ENCODE measurements at regions not wholly inside any gene's neighbourhood (a gene's known extent, or its start where the extent isn't known, plus 50 kb on each side); places are given as distances from the start of the nearest gene placed in this dataset.

DNA sequence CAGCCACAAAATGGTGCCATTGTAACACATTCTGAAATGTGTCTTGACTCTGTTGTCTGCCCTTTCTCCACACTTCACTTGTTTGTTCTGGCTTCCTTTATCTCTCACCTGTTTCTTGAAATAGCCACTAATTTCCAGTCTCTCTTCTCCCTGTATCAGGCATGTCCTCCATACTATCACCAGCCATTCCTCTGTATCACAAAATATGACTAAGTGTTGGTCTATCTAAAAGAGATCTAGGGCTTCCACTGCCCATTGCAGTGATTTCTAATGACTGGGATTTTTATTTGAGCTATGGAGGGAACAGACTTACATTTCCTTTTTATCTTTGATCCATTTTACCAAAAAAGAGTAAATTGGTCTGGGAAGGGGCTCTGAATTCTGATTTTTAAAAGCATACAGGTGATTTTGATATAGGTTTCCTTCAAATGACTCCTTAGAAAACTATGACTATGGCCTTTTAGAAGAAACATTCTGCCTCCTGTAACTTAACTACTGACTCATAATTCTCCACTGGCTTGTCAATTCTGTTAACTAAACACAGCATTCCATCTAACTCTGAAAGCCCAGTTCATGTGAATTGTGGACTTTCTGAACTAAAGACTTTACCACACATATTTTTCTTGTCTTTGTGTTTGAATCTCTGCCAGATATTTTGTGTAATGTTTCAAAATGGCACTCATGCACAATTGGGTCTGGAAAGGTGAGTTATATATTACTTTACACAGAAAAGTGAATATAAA, 1121.4 kb downstream of the XPNPEP1 start:
- CTCF ChIA-PET = no interaction called here
- peak; percentile 47 for DNase-seq (ENCODE audit: low read depth, low spot score)

GRCh38 chr10:108801220-108801619, 1122.1 kb downstream of the XPNPEP1 start:
- no peaks in the 10 kb centered on the region for H3K9me3 ChIP-seq (ENCODE audit: control insufficient read depth, insufficient read depth, low read length)
- POLR2A ChIA-PET = no interaction called here
- TF ChIP-seq, protein P1, sequence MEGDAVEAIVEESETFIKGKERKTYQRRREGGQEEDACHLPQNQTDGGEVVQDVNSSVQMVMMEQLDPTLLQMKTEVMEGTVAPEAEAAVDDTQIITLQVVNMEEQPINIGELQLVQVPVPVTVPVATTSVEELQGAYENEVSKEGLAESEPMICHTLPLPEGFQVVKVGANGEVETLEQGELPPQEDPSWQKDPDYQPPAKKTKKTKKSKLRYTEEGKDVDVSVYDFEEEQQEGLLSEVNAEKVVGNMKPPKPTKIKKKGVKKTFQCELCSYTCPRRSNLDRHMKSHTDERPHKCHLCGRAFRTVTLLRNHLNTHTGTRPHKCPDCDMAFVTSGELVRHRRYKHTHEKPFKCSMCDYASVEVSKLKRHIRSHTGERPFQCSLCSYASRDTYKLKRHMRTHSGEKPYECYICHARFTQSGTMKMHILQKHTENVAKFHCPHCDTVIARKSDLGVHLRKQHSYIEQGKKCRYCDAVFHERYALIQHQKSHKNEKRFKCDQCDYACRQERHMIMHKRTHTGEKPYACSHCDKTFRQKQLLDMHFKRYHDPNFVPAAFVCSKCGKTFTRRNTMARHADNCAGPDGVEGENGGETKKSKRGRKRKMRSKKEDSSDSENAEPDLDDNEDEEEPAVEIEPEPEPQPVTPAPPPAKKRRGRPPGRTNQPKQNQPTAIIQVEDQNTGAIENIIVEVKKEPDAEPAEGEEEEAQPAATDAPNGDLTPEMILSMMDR (IDR thresholded peaks at IDR 0.05; ENCODE audit: low read depth, low read length) = no peak
- DNase-seq (ENCODE audit: low read depth, low spot score) = no peak
- no peak overlapping the region for H3K4me3 ChIP-seq (ENCODE audit: low read depth, low read length)
- H3K27me3 ChIP-seq (ENCODE audit: control insufficient read depth, insufficient read depth, low read length) = no peaks in the 10 kb centered on the region
- CTCF ChIA-PET = no interaction called here
- H3K27ac ChIP-seq (ENCODE audit: low read depth, low read length) = no peak overlapping the region

More for the DNA sequence above, 1121.4 kb downstream of the XPNPEP1 start:
- H3K27ac ChIP-seq (ENCODE audit: low read depth, low read length) = no peak overlapping the region
- TF ChIP-seq, protein P1 (IDR thresholded peaks at IDR 0.05; ENCODE audit: low read depth, low read length) = no peak
- H3K9me3 ChIP-seq (ENCODE audit: control insufficient read depth, insufficient read depth, low read length) = no peaks in the 10 kb centered on the region
- no peaks in the 10 kb centered on the region for H3K27me3 ChIP-seq (ENCODE audit: control insufficient read depth, insufficient read depth, low read length)
- POLR2A ChIA-PET = no interaction called here
- H3K4me3 ChIP-seq (ENCODE audit: low read depth, low read length) = no peak overlapping the region

GRCh38 chr10:108797573-108797972, 1125.7 kb downstream of the XPNPEP1 start:
- POLR2A ChIA-PET = no interaction called here
- CTCF ChIA-PET = no interaction called here
- no peaks in the 10 kb centered on the region for H3K9me3 ChIP-seq (ENCODE audit: control insufficient read depth, insufficient read depth, low read length)
- TF ChIP-seq, protein P1 (IDR thresholded peaks at IDR 0.05; ENCODE audit: low read depth, low read length) = no peak
- no peaks in the 10 kb centered on the region for H3K27me3 ChIP-seq (ENCODE audit: control insufficient read depth, insufficient read depth, low read length)
- H3K27ac ChIP-seq (ENCODE audit: low read depth, low read length) = no peak overlapping the region
- DNase-seq (ENCODE audit: low read depth, low spot score) = no peak
- H3K4me3 ChIP-seq (ENCODE audit: low read depth, low read length) = no peak overlapping the region

GRCh38 chr10:108791794-108792474, 1131.4 kb downstream of the XPNPEP1 start:
- TF ChIP-seq, protein P1 (IDR thresholded peaks at IDR 0.05; ENCODE audit: low read depth, low read length) = no peak
- CTCF ChIA-PET = interaction anchor here (0.6 kb wide), 1 partner anchor 1285 kb away, joined by 3 read pairs; no protein-coding TSS in a partner anchor
- DNase-seq (ENCODE audit: low read depth, low spot score) = no peak
- POLR2A ChIA-PET = no interaction called here
- Histone ChIP-seq H3K4me3 (ENCODE audit: low read depth, low read length) (no peak overlapping the region), H3K27ac (ENCODE audit: low read depth, low read length) (no peak overlapping the region), H3K9me3 (ENCODE audit: control insufficient read depth, insufficient read depth, low read length) (no peaks in the 10 kb centered on the region), H3K27me3 (ENCODE audit: control insufficient read depth, insufficient read depth, low read length) (no peaks in the 10 kb centered on the region)

DNA sequence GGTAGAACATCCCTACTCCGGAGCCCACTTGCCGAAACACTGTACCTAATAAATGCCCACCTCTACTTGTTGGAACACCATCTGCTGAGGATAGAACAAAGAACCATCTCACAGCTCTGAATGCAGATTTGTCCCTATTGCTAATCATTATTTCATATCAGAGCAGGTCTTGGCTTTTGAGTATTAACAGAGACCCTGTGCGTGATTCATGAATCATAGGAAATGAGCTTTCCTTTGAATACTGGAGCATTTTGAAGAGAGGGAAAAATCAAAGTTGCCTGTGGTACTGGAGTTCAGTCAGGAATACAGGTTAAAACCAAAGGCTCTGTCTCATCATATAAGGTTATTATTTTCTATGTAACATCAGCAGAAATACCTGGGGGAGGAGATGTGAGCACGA, 1132.3 kb downstream of the XPNPEP1 start:
- DNase-seq (ENCODE audit: low read depth, low spot score) = no peak
- ChIA-PET CTCF (no interaction called here), POLR2A (no interaction called here)
- Histone ChIP-seq H3K27ac (ENCODE audit: low read depth, low read length) (no peak overlapping the region), H3K27me3 (ENCODE audit: control insufficient read depth, insufficient read depth, low read length) (no peaks in the 10 kb centered on the region), H3K4me3 (ENCODE audit: low read depth, low read length) (no peak overlapping the region), H3K9me3 (ENCODE audit: control insufficient read depth, insufficient read depth, low read length) (no peaks in the 10 kb centered on the region; the same call in 1 of the 2 replicates)
- TF ChIP-seq, protein P1 (IDR thresholded peaks at IDR 0.05; ENCODE audit: low read depth, low read length) = no peak
